ENCODE measurements at regions not wholly inside any gene's neighbourhood (a gene's known extent, or its start where the extent isn't known, plus 50 kb on each side); places are given as distances from the start of the nearest gene placed in this dataset.

GRCh38 chr1:80402625-80403024 lies 1396.1 kb upstream of the ADGRL4 start:
- no peak for TF ChIP-seq EZH2phosphoT487 (IDR thresholded peaks at IDR 0.05; ENCODE audit: borderline replicate concordance, low read depth, low read length)
- TF ChIP-seq, protein P1, sequence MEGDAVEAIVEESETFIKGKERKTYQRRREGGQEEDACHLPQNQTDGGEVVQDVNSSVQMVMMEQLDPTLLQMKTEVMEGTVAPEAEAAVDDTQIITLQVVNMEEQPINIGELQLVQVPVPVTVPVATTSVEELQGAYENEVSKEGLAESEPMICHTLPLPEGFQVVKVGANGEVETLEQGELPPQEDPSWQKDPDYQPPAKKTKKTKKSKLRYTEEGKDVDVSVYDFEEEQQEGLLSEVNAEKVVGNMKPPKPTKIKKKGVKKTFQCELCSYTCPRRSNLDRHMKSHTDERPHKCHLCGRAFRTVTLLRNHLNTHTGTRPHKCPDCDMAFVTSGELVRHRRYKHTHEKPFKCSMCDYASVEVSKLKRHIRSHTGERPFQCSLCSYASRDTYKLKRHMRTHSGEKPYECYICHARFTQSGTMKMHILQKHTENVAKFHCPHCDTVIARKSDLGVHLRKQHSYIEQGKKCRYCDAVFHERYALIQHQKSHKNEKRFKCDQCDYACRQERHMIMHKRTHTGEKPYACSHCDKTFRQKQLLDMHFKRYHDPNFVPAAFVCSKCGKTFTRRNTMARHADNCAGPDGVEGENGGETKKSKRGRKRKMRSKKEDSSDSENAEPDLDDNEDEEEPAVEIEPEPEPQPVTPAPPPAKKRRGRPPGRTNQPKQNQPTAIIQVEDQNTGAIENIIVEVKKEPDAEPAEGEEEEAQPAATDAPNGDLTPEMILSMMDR (conservative IDR thresholded peaks at IDR 0.05; ENCODE audit: low read length): no peak
- Histone ChIP-seq H4K20me1 (ENCODE audit: insufficient read depth, low read length) (no peaks in the 10 kb centered on the region), H3K4me3 (ENCODE audit: low read depth, low read length, poor library complexity, severe bottlenecking) (no peak overlapping the region), H2AFZ (ENCODE audit: low read length) (no peak overlapping the region), H3K27ac (ENCODE audit: low read depth, low read length, poor library complexity, severe bottlenecking) (no peak overlapping the region), H3K4me1 (ENCODE audit: insufficient read depth, low read length, poor library complexity, severe bottlenecking) (no peaks in the 10 kb centered on the region), H3K9me3 (ENCODE audit: low read length) (no peaks in the 10 kb centered on the region), H3K79me2 (ENCODE audit: insufficient read depth, low read depth, low read length) (no peaks in the 10 kb centered on the region), H3K4me2 (ENCODE audit: low read length) (no peak overlapping the region), H3K36me3 (ENCODE audit: insufficient read depth, low read length) (no peaks in the 10 kb centered on the region), H3K9me2 (ENCODE audit: insufficient read depth, low read length) (no peaks in the 10 kb centered on the region)
- ChIA-PET POLR2A (no interaction called here), CTCF (ENCODE audit: unreplicated experiment) (no interaction called here)
- BruUV-seq (replicated peaks): no TSS peak
- no peak for DNase-seq (ENCODE audit: low spot score)
- intact Hi-C loops (cut with micrococcal nuclease; ENCODE audit: unreplicated experiment): no loop called here

DNA sequence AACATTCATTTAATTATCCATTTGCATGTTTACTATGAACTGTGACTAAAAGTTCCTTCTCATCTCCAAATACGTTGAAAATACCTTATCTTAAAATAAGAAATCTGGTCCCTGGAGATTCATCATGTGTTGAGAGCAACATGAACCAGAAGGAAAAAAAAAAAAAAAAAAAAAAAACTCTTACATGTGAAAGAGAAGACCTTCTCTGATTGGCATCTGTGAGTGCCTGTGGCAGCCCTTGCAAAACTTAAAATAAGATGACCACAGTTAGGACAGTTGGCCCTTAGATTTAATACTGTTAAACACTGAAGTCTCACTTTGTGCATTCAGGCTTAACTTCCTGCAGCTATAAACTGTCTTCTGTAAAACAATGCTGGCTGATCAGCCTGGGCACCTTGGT lies 1395.2 kb upstream of the ADGRL4 start:
- no peaks in the 10 kb centered on the region for H3K9me2 ChIP-seq (ENCODE audit: insufficient read depth, low read length)

GRCh38 chr1:80392529-80392928 lies 1386.0 kb upstream of the ADGRL4 start:
- DNase-seq (ENCODE audit: low spot score): no peak
- peaks cover 7% of the 10 kb centered on the region; the same call in 1 of the 2 replicates for H3K9me3 ChIP-seq (ENCODE audit: low read length)
- H3K27ac ChIP-seq (ENCODE audit: low read depth, low read length, poor library complexity, severe bottlenecking): no peak overlapping the region
- TF ChIP-seq EZH2phosphoT487 (IDR thresholded peaks at IDR 0.05; ENCODE audit: borderline replicate concordance, low read depth, low read length): no peak
- TF ChIP-seq, protein P1 (conservative IDR thresholded peaks at IDR 0.05; ENCODE audit: low read length): no peak
- ChIA-PET POLR2A (no interaction called here), CTCF (ENCODE audit: unreplicated experiment) (no interaction called here)
- no TSS peak for BruUV-seq (replicated peaks)
- H3K79me2 ChIP-seq (ENCODE audit: insufficient read depth, low read depth, low read length): no peaks in the 10 kb centered on the region
- no peak overlapping the region for H3K4me3 ChIP-seq (ENCODE audit: low read depth, low read length, poor library complexity, severe bottlenecking)
- no peak overlapping the region for H2AFZ ChIP-seq (ENCODE audit: low read length)
- no peaks in the 10 kb centered on the region for H3K4me1 ChIP-seq (ENCODE audit: insufficient read depth, low read length, poor library complexity, severe bottlenecking)
- no peak overlapping the region for H3K4me2 ChIP-seq (ENCODE audit: low read length)
- no peaks in the 10 kb centered on the region for H4K20me1 ChIP-seq (ENCODE audit: insufficient read depth, low read length)
- H3K9me2 ChIP-seq (ENCODE audit: insufficient read depth, low read length): no peaks in the 10 kb centered on the region
- intact Hi-C loops (cut with micrococcal nuclease; ENCODE audit: unreplicated experiment): no loop called here
- no peaks in the 10 kb centered on the region for H3K36me3 ChIP-seq (ENCODE audit: insufficient read depth, low read length)

More for the DNA sequence above, 1395.2 kb upstream of the ADGRL4 start:
- no peak for DNase-seq (ENCODE audit: low spot score)
- POLR2A ChIA-PET: no interaction called here
- Histone ChIP-seq H3K9me3 (ENCODE audit: low read length) (no peaks in the 10 kb centered on the region), H3K4me2 (ENCODE audit: low read length) (no peak overlapping the region), H2AFZ (ENCODE audit: low read length) (no peak overlapping the region), H3K79me2 (ENCODE audit: insufficient read depth, low read depth, low read length) (no peaks in the 10 kb centered on the region), H3K27ac (ENCODE audit: low read depth, low read length, poor library complexity, severe bottlenecking) (no peak overlapping the region), H4K20me1 (ENCODE audit: insufficient read depth, low read length) (no peaks in the 10 kb centered on the region), H3K4me3 (ENCODE audit: low read depth, low read length, poor library complexity, severe bottlenecking) (no peak overlapping the region), H3K36me3 (ENCODE audit: insufficient read depth, low read length) (no peaks in the 10 kb centered on the region), H3K4me1 (ENCODE audit: insufficient read depth, low read length, poor library complexity, severe bottlenecking) (no peaks in the 10 kb centered on the region)
- intact Hi-C loops (cut with micrococcal nuclease; ENCODE audit: unreplicated experiment): no loop called here
- CTCF ChIA-PET (ENCODE audit: unreplicated experiment): no interaction called here
- no peak for TF ChIP-seq EZH2phosphoT487 (IDR thresholded peaks at IDR 0.05; ENCODE audit: borderline replicate concordance, low read depth, low read length)
- TF ChIP-seq, protein P1 (conservative IDR thresholded peaks at IDR 0.05; ENCODE audit: low read length): no peak
- no TSS peak for BruUV-seq (replicated peaks)
